ENCODE measurements at regions not wholly inside any gene's neighbourhood (a gene's known extent, or its start where the extent isn't known, plus 50 kb on each side); places are given as distances from the start of the nearest gene placed in this dataset.

DNA sequence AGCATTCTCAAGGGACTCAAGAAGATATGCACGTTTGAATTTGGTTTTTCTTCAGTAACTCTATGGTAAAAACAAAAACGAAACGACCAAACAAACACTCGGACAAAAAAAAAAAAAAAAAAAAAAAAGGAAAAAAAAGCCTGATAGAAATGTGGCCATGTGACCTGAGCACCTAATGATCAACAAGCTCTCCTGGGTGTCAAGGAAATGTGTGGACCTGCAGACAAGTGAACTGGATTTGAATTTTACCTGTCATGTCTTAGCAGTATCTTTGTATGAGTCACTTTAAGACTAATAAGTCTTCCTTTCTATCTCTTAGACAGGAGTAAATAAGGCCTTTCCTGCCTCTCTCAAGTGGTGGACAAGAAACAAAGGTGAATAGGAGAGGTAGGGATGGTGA is 190.6 kb upstream of the GRIA1 start:
- no peak for TF ChIP-seq CTCF (optimal IDR thresholded peaks at IDR 0.05 in 1 of 3, IDR thresholded peaks at IDR 0.05 in 1 of 3, conservative IDR thresholded peaks at IDR 0.05 in 1 of 3; ENCODE audit: extremely low read depth in 1 of 3, insufficient read depth in 2 of 3, low read length in 3 of 3)
- TF ChIP-seq EZH2 (IDR thresholded peaks at IDR 0.05; ENCODE audit: low read length) = no peak
